ENCODE measurements at regions not wholly inside any gene's neighbourhood (a gene's known extent, or its start where the extent isn't known, plus 50 kb on each side); places are given as distances from the start of the nearest gene placed in this dataset.

DNA sequence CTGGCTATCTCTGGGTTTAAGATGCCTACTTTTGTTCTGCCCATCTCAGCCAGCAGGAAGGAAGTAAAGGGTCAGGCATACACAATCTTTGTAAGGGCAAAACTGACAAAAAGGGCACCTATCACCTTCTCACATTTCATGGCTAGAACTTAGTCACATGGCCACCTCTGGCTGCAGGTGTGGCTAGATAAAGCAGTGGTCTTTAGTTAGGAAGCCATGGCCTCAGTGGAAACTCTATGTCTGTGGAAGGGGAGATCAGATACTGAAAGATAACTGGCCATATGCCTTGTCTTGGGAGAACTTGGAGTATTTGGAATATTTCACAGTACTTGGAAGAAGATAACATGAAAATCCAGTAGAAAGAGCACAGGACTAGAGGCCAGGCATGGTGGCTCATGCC lies 80.7 kb upstream of the TBL1XR1 start:
- TF ChIP-seq, protein P1, sequence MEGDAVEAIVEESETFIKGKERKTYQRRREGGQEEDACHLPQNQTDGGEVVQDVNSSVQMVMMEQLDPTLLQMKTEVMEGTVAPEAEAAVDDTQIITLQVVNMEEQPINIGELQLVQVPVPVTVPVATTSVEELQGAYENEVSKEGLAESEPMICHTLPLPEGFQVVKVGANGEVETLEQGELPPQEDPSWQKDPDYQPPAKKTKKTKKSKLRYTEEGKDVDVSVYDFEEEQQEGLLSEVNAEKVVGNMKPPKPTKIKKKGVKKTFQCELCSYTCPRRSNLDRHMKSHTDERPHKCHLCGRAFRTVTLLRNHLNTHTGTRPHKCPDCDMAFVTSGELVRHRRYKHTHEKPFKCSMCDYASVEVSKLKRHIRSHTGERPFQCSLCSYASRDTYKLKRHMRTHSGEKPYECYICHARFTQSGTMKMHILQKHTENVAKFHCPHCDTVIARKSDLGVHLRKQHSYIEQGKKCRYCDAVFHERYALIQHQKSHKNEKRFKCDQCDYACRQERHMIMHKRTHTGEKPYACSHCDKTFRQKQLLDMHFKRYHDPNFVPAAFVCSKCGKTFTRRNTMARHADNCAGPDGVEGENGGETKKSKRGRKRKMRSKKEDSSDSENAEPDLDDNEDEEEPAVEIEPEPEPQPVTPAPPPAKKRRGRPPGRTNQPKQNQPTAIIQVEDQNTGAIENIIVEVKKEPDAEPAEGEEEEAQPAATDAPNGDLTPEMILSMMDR (IDR thresholded peaks at IDR 0.05; ENCODE audit: low read depth, low read length, poor library complexity, severe bottlenecking) = no peak
- TF ChIP-seq EZH2phosphoT487 (IDR thresholded peaks at IDR 0.05; ENCODE audit: borderline replicate concordance, low read length) = no peak
